DND-41 (cell line): ENCODE measurements at regions not wholly inside any gene's neighbourhood (a gene's known extent, or its start where the extent isn't known, plus 50 kb on each side); places are given as distances from the start of the nearest gene placed in this dataset.

Experiments used
- ATAC-seq: fragments of 200-7000 bp; cut with Tn5 transposase; 3 replicates; pipeline ENCODE4 v1.9.1; 2021; ENCODE audit warnings: low read depth; ENCODE audit not compliant: insufficient read depth
- DNase-seq: peaks from one replicate; pipeline ENCODE4 v3.0.0-alpha.2; 2020
- H2AFZ ChIP-seq: 2 replicates; pipeline ENCODE4 v1.6.0; 2012; ENCODE audit warnings: low read depth, low read length
- H3K27ac ChIP-seq: 2 replicates; pipeline ENCODE4 v1.5.1; 2012; ENCODE audit warnings: low read length, inconsistent platforms
- H3K27me3 ChIP-seq: fragments of 200-600 bp; sonication (generic); 2 replicates; pipeline ENCODE4 v1.6.0; 2012; ENCODE audit warnings: low read length, mild to moderate bottlenecking, inconsistent platforms; ENCODE audit not compliant: insufficient read depth, poor library complexity
- H3K36me3 ChIP-seq: 2 replicates; pipeline ENCODE4 v1.5.1; 2012; ENCODE audit warnings: low read length, inconsistent platforms; ENCODE audit not compliant: insufficient read depth
- H3K4me1 ChIP-seq: 2 replicates; pipeline ENCODE4 v1.5.1; 2012; ENCODE audit warnings: mild to moderate bottlenecking, low read length; ENCODE audit not compliant: insufficient read depth
- H3K4me2 ChIP-seq: 2 replicates; pipeline ENCODE4 v1.6.0; 2012; ENCODE audit warnings: mild to moderate bottlenecking, moderate library complexity, low read length, inconsistent platforms; ENCODE audit not compliant: insufficient read depth
- H3K4me3 ChIP-seq, 2 experiments: fragments of 200-600 bp in 1 of 2; shearing (Covaris generic) in 1 of 2; 2 replicates each; pipeline ENCODE4 v1.5.1; 2012 to 2016; ENCODE audit warnings: inconsistent platforms in 2 of 2, low read length in 2 of 2, mild to moderate bottlenecking in 2 of 2, low read depth in 1 of 2, moderate library complexity in 1 of 2
- H3K79me2 ChIP-seq: 2 replicates; pipeline ENCODE4 v1.6.0; 2012; ENCODE audit warnings: low read length, inconsistent platforms; ENCODE audit not compliant: insufficient read depth
- H3K9ac ChIP-seq: 2 replicates; pipeline ENCODE4 v1.6.0; 2012; ENCODE audit warnings: low read depth, mild to moderate bottlenecking, inconsistent platforms, low read length, moderate library complexity
- H3K9me3 ChIP-seq: 2 replicates; pipeline ENCODE4 v1.5.1; 2012; ENCODE audit warnings: low read length, moderate library complexity, mild to moderate bottlenecking, inconsistent platforms; ENCODE audit not compliant: insufficient read depth, severe bottlenecking
- H4K20me1 ChIP-seq: 2 replicates; pipeline ENCODE4 v1.6.0; 2012; ENCODE audit warnings: low read length; ENCODE audit not compliant: insufficient read depth
- CTCF ChIP-seq: IDR thresholded peaks from 2 replicates; pipeline ENCODE4 v1.5.1; 2012; ENCODE audit warnings: borderline replicate concordance, low read length, moderate library complexity, mild to moderate bottlenecking; ENCODE audit not compliant: poor library complexity, severe bottlenecking; ENCODE audit errors: extremely low read depth
- EZH2 ChIP-seq: IDR thresholded peaks from 3 replicates; pipeline ENCODE4 v1.6.1; 2012; ENCODE audit warnings: borderline replicate concordance, low read depth, mild to moderate bottlenecking, moderate library complexity, low read length, inconsistent platforms; ENCODE audit not compliant: severe bottlenecking

GRCh38 chr7:41449286-41449685, 253.6 kb downstream of the INHBA start:
- H3K27ac ChIP-seq = no peak overlapping the region
- DNase-seq (no peak), ATAC-seq (no peak)
- no peaks in the 10 kb centered on the region for H3K79me2 ChIP-seq
- H3K27me3 ChIP-seq = no peaks in the 10 kb centered on the region
- no peak overlapping the region for H3K4me3 ChIP-seq
- no peak overlapping the region for H3K9ac ChIP-seq
- no peaks in the 10 kb centered on the region for H3K9me3 ChIP-seq
- no peaks in the 10 kb centered on the region for H3K4me1 ChIP-seq
- no peaks in the 10 kb centered on the region for H3K36me3 ChIP-seq
- H2AFZ ChIP-seq = no peak overlapping the region
- H3K4me2 ChIP-seq = no peak overlapping the region
- TF ChIP-seq CTCF (no peak), EZH2 (no peak)
- H4K20me1 ChIP-seq = no peaks in the 10 kb centered on the region

GRCh38 chr7:41448104-41448503, 254.8 kb downstream of the INHBA start:
- ATAC-seq = no peak
- Histone ChIP-seq H2AFZ (no peak overlapping the region), H3K4me1 (no peaks in the 10 kb centered on the region), H3K27me3 (no peaks in the 10 kb centered on the region), H3K79me2 (no peaks in the 10 kb centered on the region), H3K9ac (no peak overlapping the region), H3K4me2 (no peak overlapping the region), H3K9me3 (no peaks in the 10 kb centered on the region), H3K4me3 (no peak overlapping the region), H3K27ac (no peak overlapping the region), H4K20me1 (no peaks in the 10 kb centered on the region), H3K36me3 (no peaks in the 10 kb centered on the region)
- TF ChIP-seq CTCF (no peak), EZH2 (no peak)
- no peak for DNase-seq

GRCh38 chr7:41447450-41448042, 255.3 kb downstream of the INHBA start:
- no peaks in the 10 kb centered on the region for H3K79me2 ChIP-seq
- no peak for TF ChIP-seq EZH2
- TF ChIP-seq CTCF = no peak
- H4K20me1 ChIP-seq = no peaks in the 10 kb centered on the region
- no peak overlapping the region for H3K4me3 ChIP-seq
- no peaks in the 10 kb centered on the region for H3K36me3 ChIP-seq
- no peaks in the 10 kb centered on the region for H3K27me3 ChIP-seq
- no peaks in the 10 kb centered on the region for H3K4me1 ChIP-seq
- DNase-seq (no peak), ATAC-seq (no peak)
- no peak overlapping the region for H2AFZ ChIP-seq
- H3K27ac ChIP-seq = no peak overlapping the region
- H3K9me3 ChIP-seq = no peaks in the 10 kb centered on the region
- H3K9ac ChIP-seq = no peak overlapping the region
- no peak overlapping the region for H3K4me2 ChIP-seq
